ENCODE measurements at regions not wholly inside any gene's neighbourhood (a gene's known extent, or its start where the extent isn't known, plus 50 kb on each side); places are given as distances from the start of the nearest gene placed in this dataset.

DNA sequence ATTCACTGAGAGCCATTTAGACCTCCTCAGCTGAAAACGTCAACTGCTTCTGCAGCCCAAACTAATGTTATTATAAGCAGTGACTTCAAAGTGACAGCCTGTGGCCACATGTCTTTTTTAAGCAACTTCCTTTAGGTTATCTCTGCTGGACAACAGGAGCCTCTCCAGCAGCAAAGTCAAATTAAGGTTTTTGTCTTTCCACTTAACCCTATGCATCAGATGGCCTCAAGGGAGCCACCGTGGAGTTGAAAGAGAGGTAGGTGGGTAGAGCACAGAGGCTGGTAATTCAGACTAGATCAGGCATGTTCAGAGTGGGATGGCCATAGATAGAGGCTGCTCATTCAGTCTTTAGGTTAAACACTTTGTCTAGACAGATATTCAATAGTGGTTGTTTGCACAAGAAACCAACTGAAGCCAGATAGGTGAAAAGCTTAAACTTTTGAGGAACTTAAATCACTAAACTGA, 300.6 kb upstream of the ECI2 start:
- Histone ChIP-seq H3F3A (ENCODE audit: insufficient read depth, low read length) (no peaks in the 10 kb centered on the region), H3K27ac (ENCODE audit: low read depth, low read length, poor library complexity, severe bottlenecking) (no peak overlapping the region), H3K27me3 (ENCODE audit: insufficient read depth, low read length) (no peaks in the 10 kb centered on the region; the same call in 1 of the 2 replicates), H3K79me2 (ENCODE audit: insufficient read depth, low read length) (no peaks in the 10 kb centered on the region), H3K9ac (ENCODE audit: low read length) (no peak overlapping the region), H3K4me1 (ENCODE audit: insufficient read depth, low read length, severe bottlenecking) (no peaks in the 10 kb centered on the region), H3K9me2 (ENCODE audit: low read depth, low read length) (no peaks in the 10 kb centered on the region), H3K4me2 (ENCODE audit: low read length) (no peak overlapping the region), H3K4me3 (ENCODE audit: low read depth, low read length, poor library complexity, severe bottlenecking) (no peak overlapping the region), H3K9me3 (ENCODE audit: low read length) (no peaks in the 10 kb centered on the region), H4K20me1 (ENCODE audit: insufficient read depth, low read length) (no peaks in the 10 kb centered on the region), H2AFZ (ENCODE audit: low read length) (no peak overlapping the region), H3K36me3 (ENCODE audit: insufficient read depth, low read length) (no peaks in the 10 kb centered on the region)
- no peak for TF ChIP-seq EZH2 (IDR thresholded peaks at IDR 0.05; ENCODE audit: borderline replicate concordance, low read length)
- TF ChIP-seq, protein P1, sequence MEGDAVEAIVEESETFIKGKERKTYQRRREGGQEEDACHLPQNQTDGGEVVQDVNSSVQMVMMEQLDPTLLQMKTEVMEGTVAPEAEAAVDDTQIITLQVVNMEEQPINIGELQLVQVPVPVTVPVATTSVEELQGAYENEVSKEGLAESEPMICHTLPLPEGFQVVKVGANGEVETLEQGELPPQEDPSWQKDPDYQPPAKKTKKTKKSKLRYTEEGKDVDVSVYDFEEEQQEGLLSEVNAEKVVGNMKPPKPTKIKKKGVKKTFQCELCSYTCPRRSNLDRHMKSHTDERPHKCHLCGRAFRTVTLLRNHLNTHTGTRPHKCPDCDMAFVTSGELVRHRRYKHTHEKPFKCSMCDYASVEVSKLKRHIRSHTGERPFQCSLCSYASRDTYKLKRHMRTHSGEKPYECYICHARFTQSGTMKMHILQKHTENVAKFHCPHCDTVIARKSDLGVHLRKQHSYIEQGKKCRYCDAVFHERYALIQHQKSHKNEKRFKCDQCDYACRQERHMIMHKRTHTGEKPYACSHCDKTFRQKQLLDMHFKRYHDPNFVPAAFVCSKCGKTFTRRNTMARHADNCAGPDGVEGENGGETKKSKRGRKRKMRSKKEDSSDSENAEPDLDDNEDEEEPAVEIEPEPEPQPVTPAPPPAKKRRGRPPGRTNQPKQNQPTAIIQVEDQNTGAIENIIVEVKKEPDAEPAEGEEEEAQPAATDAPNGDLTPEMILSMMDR (IDR thresholded peaks at IDR 0.05; ENCODE audit: low read length): no peak

DNA sequence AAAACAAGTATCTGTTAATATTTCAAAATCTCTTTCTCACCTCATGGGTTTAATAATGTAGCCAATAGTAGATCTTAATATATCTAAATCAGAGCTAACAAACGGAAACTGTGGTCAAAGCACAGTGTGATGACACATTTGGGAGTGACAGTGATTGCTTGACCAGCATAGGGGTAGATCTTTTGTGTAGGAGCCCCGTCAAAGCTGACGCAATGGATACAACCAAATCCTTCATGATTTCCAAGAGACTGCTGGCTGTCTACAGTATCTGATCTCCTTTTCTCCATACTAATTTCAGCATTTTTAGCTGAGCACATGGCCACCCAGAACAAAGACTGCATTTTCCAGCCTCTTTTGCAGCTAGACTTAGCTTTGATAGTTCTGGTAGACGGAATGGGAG, 299.3 kb upstream of the ECI2 start:
- TF ChIP-seq, protein P1 (IDR thresholded peaks at IDR 0.05; ENCODE audit: low read length): no peak
- no peak for TF ChIP-seq EZH2 (IDR thresholded peaks at IDR 0.05; ENCODE audit: borderline replicate concordance, low read length)
- Histone ChIP-seq H3K27me3 (ENCODE audit: insufficient read depth, low read length) (no peaks in the 10 kb centered on the region; the same call in 1 of the 2 replicates), H3F3A (ENCODE audit: insufficient read depth, low read length) (no peaks in the 10 kb centered on the region), H3K9me3 (ENCODE audit: low read length) (no peaks in the 10 kb centered on the region), H3K79me2 (ENCODE audit: insufficient read depth, low read length) (no peaks in the 10 kb centered on the region), H3K36me3 (ENCODE audit: insufficient read depth, low read length) (no peaks in the 10 kb centered on the region), H3K27ac (ENCODE audit: low read depth, low read length, poor library complexity, severe bottlenecking) (no peak overlapping the region), H3K9ac (ENCODE audit: low read length) (no peak overlapping the region), H4K20me1 (ENCODE audit: insufficient read depth, low read length) (no peaks in the 10 kb centered on the region), H3K4me2 (ENCODE audit: low read length) (no peak overlapping the region), H3K4me3 (ENCODE audit: low read depth, low read length, poor library complexity, severe bottlenecking) (no peak overlapping the region), H2AFZ (ENCODE audit: low read length) (no peak overlapping the region), H3K4me1 (ENCODE audit: insufficient read depth, low read length, severe bottlenecking) (no peaks in the 10 kb centered on the region), H3K9me2 (ENCODE audit: low read depth, low read length) (no peaks in the 10 kb centered on the region)

GRCh38 chr6:4433199-4433598, 297.8 kb upstream of the ECI2 start:
- H3K9ac ChIP-seq (ENCODE audit: low read length): no peak overlapping the region
- TF ChIP-seq EZH2 (IDR thresholded peaks at IDR 0.05; ENCODE audit: borderline replicate concordance, low read length): no peak
- TF ChIP-seq, protein P1 (IDR thresholded peaks at IDR 0.05; ENCODE audit: low read length): no peak
- no peak overlapping the region for H3K4me3 ChIP-seq (ENCODE audit: low read depth, low read length, poor library complexity, severe bottlenecking)
- no peaks in the 10 kb centered on the region for H3K36me3 ChIP-seq (ENCODE audit: insufficient read depth, low read length)
- H3K27ac ChIP-seq (ENCODE audit: low read depth, low read length, poor library complexity, severe bottlenecking): no peak overlapping the region
- no peaks in the 10 kb centered on the region for H3K9me2 ChIP-seq (ENCODE audit: low read depth, low read length)
- H3K4me1 ChIP-seq (ENCODE audit: insufficient read depth, low read length, severe bottlenecking): no peaks in the 10 kb centered on the region
- H2AFZ ChIP-seq (ENCODE audit: low read length): no peak overlapping the region
- H3K4me2 ChIP-seq (ENCODE audit: low read length): no peak overlapping the region
- no peaks in the 10 kb centered on the region for H3K27me3 ChIP-seq (ENCODE audit: insufficient read depth, low read length)
- H3K9me3 ChIP-seq (ENCODE audit: low read length): no peaks in the 10 kb centered on the region
- no peaks in the 10 kb centered on the region for H3F3A ChIP-seq (ENCODE audit: insufficient read depth, low read length)
- H3K79me2 ChIP-seq (ENCODE audit: insufficient read depth, low read length): no peaks in the 10 kb centered on the region
- no peaks in the 10 kb centered on the region for H4K20me1 ChIP-seq (ENCODE audit: insufficient read depth, low read length)

All from OCI-LY1 (cell line).